ENCODE measurements at regions not wholly inside any gene's neighbourhood (a gene's known extent, or its start where the extent isn't known, plus 50 kb on each side); places are given as distances from the start of the nearest gene placed in this dataset.

GRCh38 chr9:78131969-78132700 lies 100.5 kb upstream of the GNAQ start:
- TF ChIP-seq CTCF (IDR thresholded peaks at IDR 0.05; ENCODE audit: poor library complexity) (no peak), EZH2 (IDR thresholded peaks at IDR 0.05; ENCODE audit: borderline replicate concordance) (no peak)

Data from hepatocyte (in vitro differentiated cells).